Upper lobe of left lung (tissue), 4 donors: ENCODE measurements at regions not wholly inside any gene's neighbourhood (a gene's known extent, or its start where the extent isn't known, plus 50 kb on each side); places are given as distances from the start of the nearest gene placed in this dataset.

Experiments used
- EP300 ChIP-seq, 4 donors: sonication (generic); formaldehyde crosslinking; IDR thresholded peaks; one replicate each; pipeline ENCODE4 v1.5.1; 2017; ENCODE audit warnings: antibody characterized with exemption in 4 of 4, control low read depth in 2 of 4
- POLR2A ChIP-seq, 4 donors: fragments of 450-650 bp; IDR thresholded peaks; one replicate each; pipeline ENCODE4 v1.5.1; 2016 to 2017; ENCODE audit warnings: antibody characterized with exemption in 4 of 4, mild to moderate bottlenecking in 2 of 4
- POLR2AphosphoS5 ChIP-seq, 2 donors: sonication (generic); formaldehyde crosslinking; IDR thresholded peaks; one replicate each; pipeline ENCODE4 v1.5.1; 2017; ENCODE audit warnings: antibody characterized with exemption in 2 of 2
- TF ChIP-seq, protein P1 (sequence below), 6 experiments: fragments of 450-650 bp in 4 of 6; fragments of 200-600 bp in 2 of 6; sonication (generic) in 2 of 6; IDR thresholded peaks; one replicate each; pipeline ENCODE4 v1.5.1; 2016 to 2019; ENCODE audit warnings: antibody characterized with exemption in 6 of 6

DNA sequence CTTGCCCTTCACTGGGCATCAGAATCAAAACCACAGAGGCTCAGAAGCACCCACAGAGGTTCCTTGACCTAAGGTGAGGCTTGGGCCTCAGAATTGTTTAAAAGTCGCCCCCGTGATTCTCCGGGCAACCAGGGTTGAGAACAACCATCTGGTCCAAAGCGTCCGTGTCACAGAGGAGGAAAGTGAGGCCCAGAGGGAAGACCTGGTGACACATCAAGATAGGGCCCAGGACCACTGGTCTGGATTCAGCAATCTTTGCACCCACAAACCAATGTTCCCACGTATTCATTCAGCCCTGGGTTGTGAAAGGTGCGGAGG, 272.6 kb downstream of the UACA start:
- TF ChIP-seq, protein P1, sequence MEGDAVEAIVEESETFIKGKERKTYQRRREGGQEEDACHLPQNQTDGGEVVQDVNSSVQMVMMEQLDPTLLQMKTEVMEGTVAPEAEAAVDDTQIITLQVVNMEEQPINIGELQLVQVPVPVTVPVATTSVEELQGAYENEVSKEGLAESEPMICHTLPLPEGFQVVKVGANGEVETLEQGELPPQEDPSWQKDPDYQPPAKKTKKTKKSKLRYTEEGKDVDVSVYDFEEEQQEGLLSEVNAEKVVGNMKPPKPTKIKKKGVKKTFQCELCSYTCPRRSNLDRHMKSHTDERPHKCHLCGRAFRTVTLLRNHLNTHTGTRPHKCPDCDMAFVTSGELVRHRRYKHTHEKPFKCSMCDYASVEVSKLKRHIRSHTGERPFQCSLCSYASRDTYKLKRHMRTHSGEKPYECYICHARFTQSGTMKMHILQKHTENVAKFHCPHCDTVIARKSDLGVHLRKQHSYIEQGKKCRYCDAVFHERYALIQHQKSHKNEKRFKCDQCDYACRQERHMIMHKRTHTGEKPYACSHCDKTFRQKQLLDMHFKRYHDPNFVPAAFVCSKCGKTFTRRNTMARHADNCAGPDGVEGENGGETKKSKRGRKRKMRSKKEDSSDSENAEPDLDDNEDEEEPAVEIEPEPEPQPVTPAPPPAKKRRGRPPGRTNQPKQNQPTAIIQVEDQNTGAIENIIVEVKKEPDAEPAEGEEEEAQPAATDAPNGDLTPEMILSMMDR (IDR thresholded peaks at IDR 0.05): no peak
- TF ChIP-seq POLR2A (IDR thresholded peaks at IDR 0.05): no peak
- no peak for TF ChIP-seq POLR2AphosphoS5 (IDR thresholded peaks at IDR 0.05)
- no peak for TF ChIP-seq EP300 (IDR thresholded peaks at IDR 0.05)
